HCT116 (cell line): ENCODE measurements at regions not wholly inside any gene's neighbourhood (a gene's known extent, or its start where the extent isn't known, plus 50 kb on each side); places are given as distances from the start of the nearest gene placed in this dataset.

Experiments used
- ATAC-seq: fragments of 200-7000 bp; cut with Tn5 transposase; 2 replicates; pipeline ENCODE4 v1.9.1; 2020; ENCODE audit warnings: mild to moderate bottlenecking, moderate library complexity
- BruUV-seq: library from RNA; stranded (reverse); fragments of 400-500 nt; replicated peaks from 2 replicates; lab custom pipeline; 2021; lab: Mats Ljungman, UMichigan
- CTCF ChIA-PET: fragments of 300-600 bp; sonication (Branson Sonifier 250); formaldehyde crosslinking; loops from one replicate; lab custom pipeline; 2021; ENCODE audit warnings: antibody characterized with exemption; lab: Charles Lee
- POLR2A ChIA-PET: fragments of 300-600, 350-600 bp; sonication (Branson Sonifier 250); formaldehyde crosslinking; loops from one replicate; lab custom pipeline; 2021; ENCODE audit warnings: antibody characterized with exemption; lab: Charles Lee
- RAD21 ChIA-PET, 2 experiments: fragments of 300-600 bp; sonication (Branson Sonifier 250); formaldehyde crosslinking; loops; one replicate each; lab custom pipeline; 2023; ENCODE audit warnings: low total read pairs in 2 of 2; ENCODE audit not compliant: uncharacterized antibody in 2 of 2, unreplicated experiment in 2 of 2, low non-redundant PET in 1 of 2; lab: Charles Lee
- DNase-seq: peaks from one replicate; pipeline ENCODE4 v3.0.0-alpha.2; 2010; ENCODE audit warnings: low read depth, low spot score
- H2AFZ ChIP-seq: fragments of 200-600 bp; shearing (Covaris generic), sonication (generic); 2 replicates; pipeline ENCODE4 v1.6.1; 2017; ENCODE audit warnings: low read depth, mixed run types, mixed read lengths, antibody characterized with exemption, low read length; ENCODE audit not compliant: poor library complexity, severe bottlenecking
- H3K27ac ChIP-seq: 2 replicates; pipeline ENCODE4 v1.5.1; 2012; ENCODE audit warnings: low read depth, low read length
- H3K27me3 ChIP-seq: fragments of 200-600 bp; sonication (generic); 2 replicates; pipeline ENCODE4 v1.6.1; 2016; ENCODE audit warnings: mixed run types, low read length, mixed read lengths; ENCODE audit not compliant: insufficient read depth
- H3K36me3 ChIP-seq, 2 experiments: fragments of 200-500 bp in 1 of 2; fragments of 200-600 bp in 1 of 2; sonication (Bioruptor generic) in 1 of 2; sonication (generic) in 1 of 2; 2 replicates each; pipeline versions ENCODE4 v1.5.1 to v1.6.1; 2014 to 2016; ENCODE audit warnings: low read length in 2 of 2, inconsistent platforms in 1 of 2, mixed read lengths in 1 of 2, mixed run types in 1 of 2; ENCODE audit not compliant: insufficient read depth in 2 of 2, control insufficient read depth in 1 of 2
- H3K4me1 ChIP-seq, 2 experiments: fragments of 200-600 bp in 1 of 2; sonication (generic) in 1 of 2; 2 replicates each; pipeline versions ENCODE4 v1.5.1 to v1.6.1; 2012 to 2017; ENCODE audit warnings: low read length in 2 of 2, inconsistent platforms in 1 of 2, mild to moderate bottlenecking in 1 of 2, mixed read lengths in 1 of 2, mixed run types in 1 of 2, moderate library complexity in 1 of 2; ENCODE audit not compliant: insufficient read depth in 2 of 2, control insufficient read depth in 1 of 2
- H3K4me2 ChIP-seq: fragments of 200-600 bp; sonication (generic); 2 replicates; pipeline ENCODE4 v1.6.1; 2017; ENCODE audit warnings: mixed run types, low read length, mixed read lengths
- H3K4me3 ChIP-seq, 2 experiments: fragments of 200-600 bp in 1 of 2; sonication (generic) in 1 of 2; replicated peaks in 1 of 2; 2 replicates each; pipeline ENCODE4 v1.5.1; 2011 to 2016; ENCODE audit warnings: low read length in 2 of 2, control low read depth in 1 of 2, low read depth in 1 of 2, mild to moderate bottlenecking in 1 of 2, mixed read lengths in 1 of 2, mixed run types in 1 of 2
- H3K79me2 ChIP-seq: fragments of 200-600 bp; sonication (generic); 2 replicates; pipeline ENCODE4 v1.6.1; 2017; ENCODE audit warnings: mild to moderate bottlenecking, mixed run types, low read length, moderate library complexity, mixed read lengths; ENCODE audit not compliant: insufficient read depth
- H3K9ac ChIP-seq: fragments of 200-600 bp; sonication (generic); 2 replicates; pipeline ENCODE4 v1.6.1; 2016; ENCODE audit warnings: low read length, mixed read lengths
- H3K9me2 ChIP-seq: fragments of 200-600 bp; sonication (generic), shearing (Covaris generic); 2 replicates; pipeline ENCODE4 v1.6.1; 2017; ENCODE audit warnings: mixed run types, mild to moderate bottlenecking, moderate library complexity; ENCODE audit not compliant: insufficient read depth
- H3K9me3 ChIP-seq, 2 experiments: fragments of 200-500 bp in 1 of 2; fragments of 200-600 bp in 1 of 2; sonication (Bioruptor generic) in 1 of 2; sonication (generic) in 1 of 2; 2 replicates each; pipeline ENCODE4 v1.6.1; 2014 to 2017; ENCODE audit warnings: low read length in 2 of 2, mixed read lengths in 2 of 2, inconsistent platforms in 1 of 2, low read depth in 1 of 2, mild to moderate bottlenecking in 1 of 2, mixed run types in 1 of 2, moderate library complexity in 1 of 2; ENCODE audit not compliant: control insufficient read depth in 1 of 2, insufficient read depth in 1 of 2
- H4K20me1 ChIP-seq: fragments of 200-600 bp; sonication (generic), shearing (Covaris generic); 2 replicates; pipeline ENCODE4 v1.6.1; 2017; ENCODE audit warnings: mixed run types, mild to moderate bottlenecking, moderate library complexity; ENCODE audit not compliant: insufficient read depth
- CBX3 ChIP-seq: IDR thresholded peaks from 2 replicates; pipeline ENCODE4 v1.6.1; 2012; ENCODE audit warnings: low read depth
- CEBPB ChIP-seq: IDR thresholded peaks from 2 replicates; pipeline ENCODE4 v1.6.1; 2012; ENCODE audit warnings: low read depth
- EGR1 ChIP-seq: IDR thresholded peaks from 2 replicates; pipeline ENCODE4 v1.6.1; 2012; ENCODE audit warnings: low read depth
- ELF1 ChIP-seq: IDR thresholded peaks from 2 replicates; pipeline ENCODE4 v1.6.1; 2012; ENCODE audit warnings: low read depth, borderline replicate concordance
- EZH2 ChIP-seq: fragments of 200-600 bp; sonication (generic); IDR thresholded peaks from 2 replicates; pipeline ENCODE4 v1.6.1; 2017; ENCODE audit warnings: antibody characterized with exemption, mixed run types
- FOSL1 ChIP-seq: IDR thresholded peaks from 2 replicates; pipeline ENCODE4 v1.6.1; 2012; ENCODE audit warnings: low read depth
- JUND ChIP-seq: IDR thresholded peaks from 2 replicates; pipeline ENCODE4 v1.6.1; 2012
- POLR2AphosphoS5 ChIP-seq: IDR thresholded peaks from 2 replicates; pipeline ENCODE4 v1.6.1; 2011; ENCODE audit warnings: mild to moderate bottlenecking, low read depth, low read length, moderate library complexity
- RAD21 ChIP-seq: IDR thresholded peaks from 2 replicates; pipeline ENCODE4 v1.6.1; 2012; ENCODE audit warnings: low read depth, mild to moderate bottlenecking
- SIN3A ChIP-seq: IDR thresholded peaks from 2 replicates; pipeline ENCODE4 v1.6.1; 2012; ENCODE audit warnings: low read depth
- SP1 ChIP-seq: IDR thresholded peaks from 2 replicates; pipeline ENCODE4 v1.6.1; 2012; ENCODE audit warnings: low read depth
- TCF7L2 ChIP-seq: IDR thresholded peaks from 2 replicates; pipeline ENCODE4 v1.7.0; 2011; ENCODE audit warnings: borderline replicate concordance, inconsistent platforms; ENCODE audit not compliant: insufficient read depth, insufficient read length; ENCODE audit errors: extremely low read depth
- YY1 ChIP-seq: IDR thresholded peaks from 2 replicates; pipeline ENCODE4 v1.6.1; 2011; ENCODE audit warnings: low read length, low read depth, moderate library complexity, mild to moderate bottlenecking; ENCODE audit not compliant: insufficient replicate concordance; ENCODE audit errors: extremely low read depth
- ZFX ChIP-seq: fragments of 450-650 bp; IDR thresholded peaks from 2 replicates; pipeline ENCODE4 v1.6.1; 2017
- ZNF274 ChIP-seq: fragments of 200-500 bp; sonication (Bioruptor generic); IDR thresholded peaks from 2 replicates; pipeline ENCODE4 v1.6.1; 2014; ENCODE audit warnings: mild to moderate bottlenecking, low read depth, low read length, inconsistent platforms
- intact Hi-C: fragments of 100-400 bp; cut with micrococcal nuclease; formaldehyde crosslinking; loops from 2 replicates; pipeline ENCODE4 v1.10.0; 2022
- TF ChIP-seq, protein P1 (sequence below), 3 experiments: fragments of 200-600 bp in 1 of 3; sonication (generic) in 1 of 3; IDR thresholded peaks in 2 of 3; conservative IDR thresholded peaks in 1 of 3; 2 replicates each; pipeline ENCODE4 v1.5.1; 2012 to 2017; ENCODE audit warnings: low read depth in 2 of 3, low read length in 2 of 3, antibody characterized with exemption in 1 of 3, borderline replicate concordance in 1 of 3, control low read depth in 1 of 3, mild to moderate bottlenecking in 1 of 3, mixed read lengths in 1 of 3, mixed run types in 1 of 3, moderate library complexity in 1 of 3; ENCODE audit not compliant: insufficient read depth in 1 of 3
- TF ChIP-seq, protein P2 (sequence below): IDR thresholded peaks from 2 replicates; pipeline ENCODE4 v1.6.1; 2012
- TF ChIP-seq, protein P3 (sequence below): IDR thresholded peaks from 2 replicates; pipeline ENCODE4 v1.6.1; 2012
- TF ChIP-seq, protein P4 (sequence below): IDR thresholded peaks from 2 replicates; pipeline ENCODE4 v1.6.1; 2011; ENCODE audit warnings: mild to moderate bottlenecking, low read length, moderate library complexity; ENCODE audit not compliant: insufficient replicate concordance; ENCODE audit errors: extremely low read depth
- TF ChIP-seq, protein P5 (sequence below): IDR thresholded peaks from 2 replicates; pipeline ENCODE4 v1.6.1; 2012; ENCODE audit warnings: low read depth

DNA sequence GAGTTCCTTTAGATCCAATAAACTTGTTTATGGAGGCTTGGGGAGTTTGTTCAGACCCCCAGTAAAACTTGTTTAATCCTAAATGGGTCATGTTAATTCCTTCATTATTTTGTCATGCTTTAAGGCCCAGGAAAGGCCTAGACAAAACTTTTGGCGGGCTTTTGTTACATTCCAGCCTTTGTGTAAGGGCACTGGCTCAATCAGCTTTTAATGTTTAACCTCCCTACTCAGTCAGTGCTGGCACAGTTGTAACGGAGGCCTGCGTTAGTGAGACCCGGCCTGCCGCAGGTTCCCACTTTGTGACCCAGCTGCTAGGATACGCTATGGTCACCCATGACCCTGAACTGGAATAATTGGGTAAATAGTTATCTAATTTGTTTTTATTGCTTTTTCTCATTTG is 59.2 kb downstream of the OXSM start:
- Histone ChIP-seq H3K27me3 (no peaks in the 10 kb centered on the region), H2AFZ (no peak overlapping the region), H3K4me3 (no peak overlapping the region), H4K20me1 (no peaks in the 10 kb centered on the region), H3K36me3 (no peaks in the 10 kb centered on the region), H3K4me2 (no peak overlapping the region), H3K9me3 (no peaks in the 10 kb centered on the region), H3K4me1 (no peaks in the 10 kb centered on the region), H3K9me2 (no peaks in the 10 kb centered on the region), H3K9ac (no peak overlapping the region), H3K27ac (no peak overlapping the region), H3K79me2 (no peaks in the 10 kb centered on the region)
- TF ChIP-seq, protein P1, sequence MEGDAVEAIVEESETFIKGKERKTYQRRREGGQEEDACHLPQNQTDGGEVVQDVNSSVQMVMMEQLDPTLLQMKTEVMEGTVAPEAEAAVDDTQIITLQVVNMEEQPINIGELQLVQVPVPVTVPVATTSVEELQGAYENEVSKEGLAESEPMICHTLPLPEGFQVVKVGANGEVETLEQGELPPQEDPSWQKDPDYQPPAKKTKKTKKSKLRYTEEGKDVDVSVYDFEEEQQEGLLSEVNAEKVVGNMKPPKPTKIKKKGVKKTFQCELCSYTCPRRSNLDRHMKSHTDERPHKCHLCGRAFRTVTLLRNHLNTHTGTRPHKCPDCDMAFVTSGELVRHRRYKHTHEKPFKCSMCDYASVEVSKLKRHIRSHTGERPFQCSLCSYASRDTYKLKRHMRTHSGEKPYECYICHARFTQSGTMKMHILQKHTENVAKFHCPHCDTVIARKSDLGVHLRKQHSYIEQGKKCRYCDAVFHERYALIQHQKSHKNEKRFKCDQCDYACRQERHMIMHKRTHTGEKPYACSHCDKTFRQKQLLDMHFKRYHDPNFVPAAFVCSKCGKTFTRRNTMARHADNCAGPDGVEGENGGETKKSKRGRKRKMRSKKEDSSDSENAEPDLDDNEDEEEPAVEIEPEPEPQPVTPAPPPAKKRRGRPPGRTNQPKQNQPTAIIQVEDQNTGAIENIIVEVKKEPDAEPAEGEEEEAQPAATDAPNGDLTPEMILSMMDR (IDR thresholded peaks at IDR 0.05 in 2 of 3, conservative IDR thresholded peaks at IDR 0.05 in 1 of 3; ENCODE audit: borderline replicate concordance in 1 of 3, insufficient read depth in 1 of 3, low read depth in 2 of 3, low read length in 2 of 3) = no peak
- TF ChIP-seq JUND (no peak), SP1 (no peak), RAD21 (no peak), EGR1 (no peak), POLR2AphosphoS5 (no peak), YY1 (no peak), CEBPB (no peak), TCF7L2 (no peak), SIN3A (no peak), ZNF274 (no peak), ZFX (no peak), CBX3 (no peak), ELF1 (no peak), FOSL1 (no peak), EZH2 (no peak)
- TF ChIP-seq, protein P2, sequence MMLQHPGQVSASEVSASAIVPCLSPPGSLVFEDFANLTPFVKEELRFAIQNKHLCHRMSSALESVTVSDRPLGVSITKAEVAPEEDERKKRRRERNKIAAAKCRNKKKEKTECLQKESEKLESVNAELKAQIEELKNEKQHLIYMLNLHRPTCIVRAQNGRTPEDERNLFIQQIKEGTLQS = no peak
- TF ChIP-seq, protein P3, sequence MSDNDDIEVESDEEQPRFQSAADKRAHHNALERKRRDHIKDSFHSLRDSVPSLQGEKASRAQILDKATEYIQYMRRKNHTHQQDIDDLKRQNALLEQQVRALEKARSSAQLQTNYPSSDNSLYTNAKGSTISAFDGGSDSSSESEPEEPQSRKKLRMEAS = no peak
- TF ChIP-seq, protein P4, sequence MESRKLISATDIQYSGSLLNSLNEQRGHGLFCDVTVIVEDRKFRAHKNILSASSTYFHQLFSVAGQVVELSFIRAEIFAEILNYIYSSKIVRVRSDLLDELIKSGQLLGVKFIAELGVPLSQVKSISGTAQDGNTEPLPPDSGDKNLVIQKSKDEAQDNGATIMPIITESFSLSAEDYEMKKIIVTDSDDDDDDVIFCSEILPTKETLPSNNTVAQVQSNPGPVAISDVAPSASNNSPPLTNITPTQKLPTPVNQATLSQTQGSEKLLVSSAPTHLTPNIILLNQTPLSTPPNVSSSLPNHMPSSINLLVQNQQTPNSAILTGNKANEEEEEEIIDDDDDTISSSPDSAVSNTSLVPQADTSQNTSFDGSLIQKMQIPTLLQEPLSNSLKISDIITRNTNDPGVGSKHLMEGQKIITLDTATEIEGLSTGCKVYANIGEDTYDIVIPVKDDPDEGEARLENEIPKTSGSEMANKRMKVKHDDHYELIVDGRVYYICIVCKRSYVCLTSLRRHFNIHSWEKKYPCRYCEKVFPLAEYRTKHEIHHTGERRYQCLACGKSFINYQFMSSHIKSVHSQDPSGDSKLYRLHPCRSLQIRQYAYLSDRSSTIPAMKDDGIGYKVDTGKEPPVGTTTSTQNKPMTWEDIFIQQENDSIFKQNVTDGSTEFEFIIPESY = no peak
- TF ChIP-seq, protein P5, sequence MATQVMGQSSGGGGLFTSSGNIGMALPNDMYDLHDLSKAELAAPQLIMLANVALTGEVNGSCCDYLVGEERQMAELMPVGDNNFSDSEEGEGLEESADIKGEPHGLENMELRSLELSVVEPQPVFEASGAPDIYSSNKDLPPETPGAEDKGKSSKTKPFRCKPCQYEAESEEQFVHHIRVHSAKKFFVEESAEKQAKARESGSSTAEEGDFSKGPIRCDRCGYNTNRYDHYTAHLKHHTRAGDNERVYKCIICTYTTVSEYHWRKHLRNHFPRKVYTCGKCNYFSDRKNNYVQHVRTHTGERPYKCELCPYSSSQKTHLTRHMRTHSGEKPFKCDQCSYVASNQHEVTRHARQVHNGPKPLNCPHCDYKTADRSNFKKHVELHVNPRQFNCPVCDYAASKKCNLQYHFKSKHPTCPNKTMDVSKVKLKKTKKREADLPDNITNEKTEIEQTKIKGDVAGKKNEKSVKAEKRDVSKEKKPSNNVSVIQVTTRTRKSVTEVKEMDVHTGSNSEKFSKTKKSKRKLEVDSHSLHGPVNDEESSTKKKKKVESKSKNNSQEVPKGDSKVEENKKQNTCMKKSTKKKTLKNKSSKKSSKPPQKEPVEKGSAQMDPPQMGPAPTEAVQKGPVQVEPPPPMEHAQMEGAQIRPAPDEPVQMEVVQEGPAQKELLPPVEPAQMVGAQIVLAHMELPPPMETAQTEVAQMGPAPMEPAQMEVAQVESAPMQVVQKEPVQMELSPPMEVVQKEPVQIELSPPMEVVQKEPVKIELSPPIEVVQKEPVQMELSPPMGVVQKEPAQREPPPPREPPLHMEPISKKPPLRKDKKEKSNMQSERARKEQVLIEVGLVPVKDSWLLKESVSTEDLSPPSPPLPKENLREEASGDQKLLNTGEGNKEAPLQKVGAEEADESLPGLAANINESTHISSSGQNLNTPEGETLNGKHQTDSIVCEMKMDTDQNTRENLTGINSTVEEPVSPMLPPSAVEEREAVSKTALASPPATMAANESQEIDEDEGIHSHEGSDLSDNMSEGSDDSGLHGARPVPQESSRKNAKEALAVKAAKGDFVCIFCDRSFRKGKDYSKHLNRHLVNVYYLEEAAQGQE = no peak
- ChIA-PET POLR2A (no interaction called here), RAD21 (no interaction called here), CTCF (no interaction called here)
- BruUV-seq = no TSS peak
- intact Hi-C loops = loop anchor here (10.0 kb wide), 1 partner anchor 116 kb away; no protein-coding TSS in a partner anchor
- DNase-seq (no peak), ATAC-seq (no peak)
